Prostate gland (tissue), 2 donors: ENCODE measurements at regions not wholly inside any gene's neighbourhood (a gene's known extent, or its start where the extent isn't known, plus 50 kb on each side); places are given as distances from the start of the nearest gene placed in this dataset.

Experiments
- DNase-seq: peaks from one replicate; pipeline ENCODE4 v3.0.0-alpha.2; 2019; ENCODE audit warnings: low spot score
- H3K27ac ChIP-seq, 2 donors: fragments of 200-600 bp; sonication (generic); 2 replicates each; pipeline ENCODE4 v1.5.1; 2017 to 2019
- H3K27me3 ChIP-seq: fragments of 200-600 bp; sonication (generic); replicated peaks from 2 replicates; pipeline ENCODE4 v1.5.1; 2019; ENCODE audit not compliant: insufficient read depth
- H3K36me3 ChIP-seq, 2 donors: fragments of 200-600 bp; sonication (generic); 1 replicate in 1 of 2; 2 replicates in 1 of 2; pipeline versions ENCODE4 v1.5.1 to v1.8.1; 2017 to 2019
- H3K4me1 ChIP-seq: fragments of 200-600 bp; sonication (generic); replicated peaks from 2 replicates; pipeline ENCODE4 v1.5.1; 2019
- H3K4me3 ChIP-seq, 2 donors: fragments of 200-600 bp; sonication (generic); 2 replicates each; pipeline ENCODE4 v1.5.1; 2017 to 2019
- H3K9me3 ChIP-seq: fragments of 200-600 bp; sonication (generic); 2 replicates; pipeline ENCODE4 v1.5.1; 2017
- POLR2A ChIP-seq: fragments of 450-650 bp; IDR thresholded peaks from one replicate; pipeline ENCODE4 v1.6.1; 2016; ENCODE audit warnings: antibody characterized with exemption, mild to moderate bottlenecking
- POLR2AphosphoS5 ChIP-seq: sonication (generic); formaldehyde crosslinking; IDR thresholded peaks from one replicate; pipeline ENCODE4 v1.6.1; 2017; ENCODE audit warnings: antibody characterized with exemption
- WGBS: methylation state at CpG from one replicate; pipeline ENCODE4 v1.1.5; 2018; 5-methylcytosine and 5-hydroxymethylcytosine counted together
- intact Hi-C: fragments of 100-400 bp; cut with DNase I; formaldehyde crosslinking; loops from one replicate; pipeline ENCODE4 v1.14.2; 2022
- TF ChIP-seq, protein P1 (sequence below), 4 experiments: fragments of 200-600 bp in 2 of 4; fragments of 450-650 bp in 2 of 4; sonication (generic) in 2 of 4; IDR thresholded peaks; 1 replicate in 3 of 4; 2 replicates in 1 of 4; pipeline ENCODE4 v1.5.1; 2016 to 2019; ENCODE audit warnings: antibody characterized with exemption in 4 of 4, mild to moderate bottlenecking in 2 of 4, moderate library complexity in 2 of 4

- TF ChIP-seq POLR2AphosphoS5 (no peak), POLR2A (no peak)
- TF ChIP-seq, protein P1, sequence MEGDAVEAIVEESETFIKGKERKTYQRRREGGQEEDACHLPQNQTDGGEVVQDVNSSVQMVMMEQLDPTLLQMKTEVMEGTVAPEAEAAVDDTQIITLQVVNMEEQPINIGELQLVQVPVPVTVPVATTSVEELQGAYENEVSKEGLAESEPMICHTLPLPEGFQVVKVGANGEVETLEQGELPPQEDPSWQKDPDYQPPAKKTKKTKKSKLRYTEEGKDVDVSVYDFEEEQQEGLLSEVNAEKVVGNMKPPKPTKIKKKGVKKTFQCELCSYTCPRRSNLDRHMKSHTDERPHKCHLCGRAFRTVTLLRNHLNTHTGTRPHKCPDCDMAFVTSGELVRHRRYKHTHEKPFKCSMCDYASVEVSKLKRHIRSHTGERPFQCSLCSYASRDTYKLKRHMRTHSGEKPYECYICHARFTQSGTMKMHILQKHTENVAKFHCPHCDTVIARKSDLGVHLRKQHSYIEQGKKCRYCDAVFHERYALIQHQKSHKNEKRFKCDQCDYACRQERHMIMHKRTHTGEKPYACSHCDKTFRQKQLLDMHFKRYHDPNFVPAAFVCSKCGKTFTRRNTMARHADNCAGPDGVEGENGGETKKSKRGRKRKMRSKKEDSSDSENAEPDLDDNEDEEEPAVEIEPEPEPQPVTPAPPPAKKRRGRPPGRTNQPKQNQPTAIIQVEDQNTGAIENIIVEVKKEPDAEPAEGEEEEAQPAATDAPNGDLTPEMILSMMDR (IDR thresholded peaks at IDR 0.05): no peak
- H3K27ac ChIP-seq: no peak overlapping the region
- no peaks in the 10 kb centered on the region for H3K9me3 ChIP-seq
- no peaks in the 10 kb centered on the region for H3K4me1 ChIP-seq
- DNase-seq: no peak
- intact Hi-C loops: no loop called here
- H3K36me3 ChIP-seq: no peaks in the 10 kb centered on the region
- H3K4me3 ChIP-seq: no peak overlapping the region
- WGBS: 34% methylated on average over 4 of the region's 4 CpGs
- no peaks in the 10 kb centered on the region for H3K27me3 ChIP-seq
Observed at GRCh38 chr15:47265686-47266085, 451.6 kb upstream of the SEMA6D start.

DNA sequence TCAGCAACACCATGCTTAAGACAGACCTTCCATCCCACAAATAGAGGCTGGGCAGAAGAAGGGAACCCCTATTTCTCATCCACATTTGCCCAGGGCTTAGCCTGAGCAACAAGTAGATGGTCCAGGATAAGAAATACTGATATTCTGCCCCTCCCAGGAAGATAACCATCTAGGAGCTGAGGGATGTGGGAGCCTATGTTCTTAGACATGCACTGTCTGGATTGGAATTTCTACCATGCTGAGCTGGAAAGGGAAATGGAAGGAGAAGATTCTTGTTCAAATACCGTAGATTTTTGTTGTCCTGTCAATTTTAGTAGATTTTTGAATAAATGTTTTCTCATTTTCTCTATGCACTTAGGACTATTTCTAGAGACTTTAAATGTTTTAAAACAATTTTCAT is 450.7 kb upstream of the SEMA6D start:
- no peaks in the 10 kb centered on the region for H3K36me3 ChIP-seq
- intact Hi-C loops: no loop called here
- H3K9me3 ChIP-seq: no peaks in the 10 kb centered on the region
- no peak overlapping the region for H3K27ac ChIP-seq
- no peaks in the 10 kb centered on the region for H3K4me1 ChIP-seq
- H3K27me3 ChIP-seq: no peaks in the 10 kb centered on the region
- TF ChIP-seq POLR2A (no peak), POLR2AphosphoS5 (no peak)
- TF ChIP-seq, protein P1 (IDR thresholded peaks at IDR 0.05): no peak
- no peak overlapping the region for H3K4me3 ChIP-seq
- DNase-seq: no peak
- WGBS: 93% methylated on average over 1 of the region's 1 CpG

GRCh38 chr15:47273864-47274263 is 443.4 kb upstream of the SEMA6D start:
- TF ChIP-seq, protein P1 (IDR thresholded peaks at IDR 0.05): no peak
- no peak overlapping the region for H3K27ac ChIP-seq
- H3K4me3 ChIP-seq: no peak overlapping the region
- DNase-seq: no peak
- no peaks in the 10 kb centered on the region for H3K36me3 ChIP-seq
- no peaks in the 10 kb centered on the region for H3K27me3 ChIP-seq
- WGBS: 91% methylated on average over 3 of the region's 3 CpGs
- intact Hi-C loops: no loop called here
- no peaks in the 10 kb centered on the region for H3K9me3 ChIP-seq
- no peaks in the 10 kb centered on the region for H3K4me1 ChIP-seq

GRCh38 chr15:47283246-47283645 is 434.1 kb upstream of the SEMA6D start:
- Histone ChIP-seq H3K36me3 (no peaks in the 10 kb centered on the region), H3K4me3 (no peak overlapping the region), H3K4me1 (no peaks in the 10 kb centered on the region), H3K9me3 (no peaks in the 10 kb centered on the region), H3K27ac (no peak overlapping the region), H3K27me3 (no peaks in the 10 kb centered on the region)
- DNase-seq: no peak
- 56% methylated on average over 8 of the region's 8 CpGs for WGBS
- TF ChIP-seq POLR2A: no peak
- TF ChIP-seq, protein P1 (IDR thresholded peaks at IDR 0.05): no peak
- no peak for TF ChIP-seq POLR2AphosphoS5
- intact Hi-C loops: no loop called here

- intact Hi-C loops: no loop called here
- H3K4me1 ChIP-seq: no peaks in the 10 kb centered on the region
- no peaks in the 10 kb centered on the region for H3K27me3 ChIP-seq
- no peaks in the 10 kb centered on the region for H3K9me3 ChIP-seq
- no peak for TF ChIP-seq POLR2A
- TF ChIP-seq, protein P1 (IDR thresholded peaks at IDR 0.05): no peak
- no peak for TF ChIP-seq POLR2AphosphoS5
- no peak overlapping the region for H3K27ac ChIP-seq
- H3K36me3 ChIP-seq: no peaks in the 10 kb centered on the region
- 91% methylated on average over 6 of the region's 6 CpGs for WGBS
- DNase-seq: no peak
- H3K4me3 ChIP-seq: no peak overlapping the region
Observed at GRCh38 chr15:47288794-47289193, 428.5 kb upstream of the SEMA6D start.
